ENCODE measurements at regions not wholly inside any gene's neighbourhood (a gene's known extent, or its start where the extent isn't known, plus 50 kb on each side); places are given as distances from the start of the nearest gene placed in this dataset.

- no peaks in the 10 kb centered on the region for H3K36me3 ChIP-seq (ENCODE audit: low read depth)
- H3K9me3 ChIP-seq (ENCODE audit: low read depth) = no peaks in the 10 kb centered on the region
- peak overlapping the region; percentile 92 for H3K27ac ChIP-seq
- in situ Hi-C loops (cut with MboI) = no loop called here
- DNase-seq = no peak
- H3K27me3 ChIP-seq (replicated peaks; ENCODE audit: insufficient read depth) = no peaks in the 10 kb centered on the region
- H3K4me2 ChIP-seq (ENCODE audit: unreplicated experiment) = no peak overlapping the region
- H3K79me2 ChIP-seq (ENCODE audit: insufficient read depth) = peaks cover 26% of the 10 kb centered on the region
- H3F3A ChIP-seq (ENCODE audit: insufficient read depth) = peaks cover 44% of the 10 kb centered on the region
- no peak overlapping the region for H2AFZ ChIP-seq
- 35 to 46% methylated on average over 3 of the region's 3 CpGs for WGBS, 2 experiments (ENCODE audit: low coverage in 1 of 2, low lambda C conversion rate in 2 of 2, missing lambda C conversion rate in 2 of 2)
- no peak overlapping the region for H3K4me3 ChIP-seq
- peaks cover 48% of the 10 kb centered on the region for H3K4me1 ChIP-seq (ENCODE audit: insufficient read depth)
- TF ChIP-seq EZH2 (IDR thresholded peaks at IDR 0.05; ENCODE audit: insufficient read depth, poor library complexity, severe bottlenecking) (no peak), EZH2phosphoT487 (IDR thresholded peaks at IDR 0.05; ENCODE audit: insufficient read depth, low read depth) (no peak)
- no peaks in the 10 kb centered on the region for H3K9me2 ChIP-seq (ENCODE audit: insufficient read depth)
- H4K20me1 ChIP-seq (ENCODE audit: insufficient read depth) = no peaks in the 10 kb centered on the region
- peak overlapping the region; percentile 65 for H3K9ac ChIP-seq
These were observed 98.5 kb downstream of the RFLNA start for GRCh38 chr12:124393414-124393790.

DNA sequence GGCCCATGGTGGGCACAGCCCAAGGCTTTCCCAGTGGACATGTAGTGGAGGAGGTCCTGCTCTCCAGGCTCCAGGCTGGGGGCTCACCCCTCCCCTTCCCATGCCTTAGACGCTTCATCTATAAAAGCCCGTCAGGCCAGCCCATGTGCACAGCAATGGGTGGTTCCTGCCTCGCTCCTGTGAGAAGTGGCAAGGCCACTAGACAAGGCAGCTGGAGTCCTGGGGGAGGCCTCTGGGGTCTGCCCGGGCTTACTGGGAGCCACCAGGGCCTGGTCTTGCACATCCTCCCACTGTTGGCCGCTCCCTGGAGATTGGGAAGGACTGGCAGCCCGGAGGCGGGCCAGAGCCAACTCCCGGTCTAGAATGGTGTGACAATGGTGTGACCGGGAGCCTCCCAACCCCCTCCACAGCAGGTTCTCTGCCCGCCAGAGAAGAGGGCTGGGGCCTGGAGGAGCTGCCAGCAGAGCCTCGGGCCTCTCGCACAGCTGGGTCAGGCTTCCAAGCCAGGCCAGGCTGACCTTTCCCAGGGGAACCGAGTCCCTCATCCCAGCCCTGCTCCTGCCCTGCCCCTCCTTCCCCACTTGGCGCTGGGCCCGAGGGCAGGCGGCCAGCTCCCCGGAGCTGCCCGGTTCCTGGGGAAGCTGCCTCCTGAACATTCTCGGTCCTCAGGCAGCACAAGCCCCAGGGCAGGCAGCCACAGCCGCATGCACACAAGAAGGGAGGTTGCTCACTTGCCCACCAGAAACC is 97.9 kb downstream of the RFLNA start:
- Histone ChIP-seq H3K4me2 (ENCODE audit: unreplicated experiment) (no peak overlapping the region), H3K4me1 (ENCODE audit: insufficient read depth) (peaks cover 48% of the 10 kb centered on the region), H2AFZ (no peak overlapping the region), H4K20me1 (ENCODE audit: insufficient read depth) (no peaks in the 10 kb centered on the region), H3K9ac (peak overlapping the region; percentile 65), H3K79me2 (ENCODE audit: insufficient read depth) (peaks cover 31% of the 10 kb centered on the region), H3F3A (ENCODE audit: insufficient read depth) (peaks cover 44% of the 10 kb centered on the region), H3K9me2 (ENCODE audit: insufficient read depth) (no peaks in the 10 kb centered on the region), H3K27ac (peak overlapping the region; percentile 92), H3K36me3 (ENCODE audit: low read depth) (no peaks in the 10 kb centered on the region), H3K27me3 (replicated peaks; ENCODE audit: insufficient read depth) (no peaks in the 10 kb centered on the region), H3K4me3 (no peak overlapping the region), H3K9me3 (ENCODE audit: low read depth) (no peaks in the 10 kb centered on the region)
- in situ Hi-C loops (cut with MboI) = no loop called here
- TF ChIP-seq EZH2 (IDR thresholded peaks at IDR 0.05; ENCODE audit: insufficient read depth, poor library complexity, severe bottlenecking) = no peak
- no peak for TF ChIP-seq EZH2phosphoT487 (IDR thresholded peaks at IDR 0.05; ENCODE audit: insufficient read depth, low read depth)
- DNase-seq = peak; percentile 72
- WGBS, 2 experiments (ENCODE audit: low coverage in 1 of 2, low lambda C conversion rate in 2 of 2, missing lambda C conversion rate in 2 of 2) = 13% methylated on average over 16 to 20 of the region's 20 CpGs

GRCh38 chr12:124392271-124392666 is 97.4 kb downstream of the RFLNA start:
- Histone ChIP-seq H3K79me2 (ENCODE audit: insufficient read depth) (peaks cover 33% of the 10 kb centered on the region), H3K27ac (peak overlapping the region; percentile 92), H3F3A (ENCODE audit: insufficient read depth) (peaks cover 44% of the 10 kb centered on the region), H3K9ac (peak overlapping the region; percentile 65), H4K20me1 (ENCODE audit: insufficient read depth) (no peaks in the 10 kb centered on the region), H3K36me3 (ENCODE audit: low read depth) (no peaks in the 10 kb centered on the region), H3K9me3 (ENCODE audit: low read depth) (no peaks in the 10 kb centered on the region), H3K27me3 (replicated peaks; ENCODE audit: insufficient read depth) (no peaks in the 10 kb centered on the region), H3K4me2 (ENCODE audit: unreplicated experiment) (no peak overlapping the region), H3K4me1 (ENCODE audit: insufficient read depth) (peaks cover 48% of the 10 kb centered on the region), H2AFZ (no peak overlapping the region), H3K4me3 (no peak overlapping the region), H3K9me2 (ENCODE audit: insufficient read depth) (no peaks in the 10 kb centered on the region)
- in situ Hi-C loops (cut with MboI) = no loop called here
- peak; percentile 80 for DNase-seq
- TF ChIP-seq EZH2 (IDR thresholded peaks at IDR 0.05; ENCODE audit: insufficient read depth, poor library complexity, severe bottlenecking) = no peak
- 12 to 14% methylated on average over 15 to 16 of the region's 16 CpGs for WGBS, 2 experiments (ENCODE audit: low coverage in 1 of 2, low lambda C conversion rate in 2 of 2, missing lambda C conversion rate in 2 of 2)

- in situ Hi-C loops (cut with MboI) = no loop called here
- H3K27ac ChIP-seq = peak overlapping the region; percentile 92
- H4K20me1 ChIP-seq (ENCODE audit: insufficient read depth) = no peaks in the 10 kb centered on the region
- H3K4me2 ChIP-seq (ENCODE audit: unreplicated experiment) = peak overlapping the region; percentile 54
- H3K4me1 ChIP-seq (ENCODE audit: insufficient read depth) = peaks cover 48% of the 10 kb centered on the region
- peak overlapping the region; percentile 65 for H3K9ac ChIP-seq
- H2AFZ ChIP-seq = no peak overlapping the region
- TF ChIP-seq EZH2phosphoT487 (IDR thresholded peaks at IDR 0.05; ENCODE audit: insufficient read depth, low read depth) = no peak
- TF ChIP-seq EZH2 (IDR thresholded peaks at IDR 0.05; ENCODE audit: insufficient read depth, poor library complexity, severe bottlenecking) = no peak
- H3K9me3 ChIP-seq (ENCODE audit: low read depth) = no peaks in the 10 kb centered on the region
- DNase-seq = peak; percentile 86
- no peaks in the 10 kb centered on the region for H3K27me3 ChIP-seq (replicated peaks; ENCODE audit: insufficient read depth)
- H3K9me2 ChIP-seq (ENCODE audit: insufficient read depth) = no peaks in the 10 kb centered on the region
- WGBS, 2 experiments (ENCODE audit: low coverage in 1 of 2, low lambda C conversion rate in 2 of 2, missing lambda C conversion rate in 2 of 2) = 53 to 54% methylated on average over 35 of the region's 35 CpGs
- H3K36me3 ChIP-seq (ENCODE audit: low read depth) = no peaks in the 10 kb centered on the region
- peaks cover 44% of the 10 kb centered on the region for H3F3A ChIP-seq (ENCODE audit: insufficient read depth)
- peaks cover 37% of the 10 kb centered on the region for H3K79me2 ChIP-seq (ENCODE audit: insufficient read depth)
- 0 out of 2 replicates have a peak overlapping the region, but pooled peaks have one; percentile 14 for H3K4me3 ChIP-seq
These were observed 96.7 kb downstream of the RFLNA start for GRCh38 chr12:124391340-124392261.

Data from GM23248 (cell line).